HepG2 (cell line): ENCODE measurements at regions not wholly inside any gene's neighbourhood (a gene's known extent, or its start where the extent isn't known, plus 50 kb on each side); places are given as distances from the start of the nearest gene placed in this dataset.

Experiments used
- ATAC-seq: fragments of 200-7000 bp; cut with Tn5 transposase; 3 replicates; pipeline ENCODE4 v1.9.1; 2020; ENCODE audit warnings: mild to moderate bottlenecking, moderate library complexity
- BruUV-seq: library from RNA; stranded (reverse); fragments of 400-500 nt; replicated peaks from 2 replicates; lab custom pipeline; 2021; lab: Mats Ljungman, UMichigan
- CTCF ChIA-PET: fragments of 300-600 bp; formaldehyde crosslinking; extraction: SDS; loops from one replicate; lab custom pipeline; 2021; ENCODE audit warnings: low total read pairs, inconsistent platforms, low intra/inter-chr PET ratio; lab: Yijun Ruan, JAX
- POLR2A ChIA-PET: fragments of 350-600 bp; sonication (Branson Sonifier 250); formaldehyde crosslinking; loops from one replicate; lab custom pipeline; 2020; ENCODE audit warnings: antibody characterized with exemption, inconsistent platforms; lab: Yijun Ruan, JAX
- DNase-seq: peaks from one replicate; pipeline ENCODE4 v3.0.0-alpha.2; 2015; ENCODE audit warnings: low spot score
- FAIRE-seq: peaks from 3 replicates; lab custom pipeline; 2011; peaks lifted over from hg19 to GRCh38; lab: Jason Lieb, UNC
- H2AFZ ChIP-seq: one replicate; pipeline ENCODE4 v1.6.1; 2011; ENCODE audit warnings: low read length, inconsistent platforms
- H3K27ac ChIP-seq: fragments of 300-600 bp; 3 replicates; pipeline ENCODE4 v1.8.0; 2011; ENCODE audit warnings: mixed run types, mild to moderate bottlenecking, mixed read lengths, low read length, inconsistent platforms; ENCODE audit not compliant: insufficient read depth; ENCODE audit errors: extremely low read length
- H3K27me3 ChIP-seq, 2 experiments: fragments of 200-600 bp in 1 of 2; 2 replicates in 1 of 2; 3 replicates in 1 of 2; pipeline versions ENCODE4 v1.6.0 to v1.8.0; 2011; ENCODE audit warnings: low read length in 2 of 2, mild to moderate bottlenecking in 2 of 2, moderate library complexity in 2 of 2, inconsistent platforms in 1 of 2; ENCODE audit not compliant: insufficient read depth in 2 of 2, control insufficient read depth in 1 of 2
- H3K36me3 ChIP-seq, 2 experiments: fragments of 200-600 bp in 1 of 2; replicated peaks in 1 of 2; 2 replicates in 1 of 2; 3 replicates in 1 of 2; pipeline versions ENCODE4 v1.5.1 to v1.8.0; 2011; ENCODE audit warnings: low read length in 2 of 2, inconsistent platforms in 1 of 2; ENCODE audit not compliant: insufficient read depth in 2 of 2, control insufficient read depth in 1 of 2
- H3K4me1 ChIP-seq: 2 replicates; pipeline ENCODE4 v1.5.1; 2012; ENCODE audit warnings: low read length, inconsistent platforms; ENCODE audit not compliant: insufficient read depth
- H3K4me2 ChIP-seq: 2 replicates; pipeline ENCODE4 v1.6.0; 2011; ENCODE audit warnings: low read depth, low read length, inconsistent platforms
- H3K4me3 ChIP-seq, 3 experiments: fragments of 200-600 bp in 1 of 3; sonication (generic), shearing (Covaris generic) in 1 of 3; replicated peaks in 1 of 3; 2 replicates each; pipeline ENCODE4 v1.5.1; 2011 to 2016; ENCODE audit warnings: low read length in 3 of 3, inconsistent platforms in 2 of 3, low read depth in 2 of 3, mild to moderate bottlenecking in 2 of 3, control low read depth in 1 of 3, mixed read lengths in 1 of 3; ENCODE audit not compliant: insufficient read depth in 1 of 3
- H3K79me2 ChIP-seq: one replicate; pipeline ENCODE4 v1.6.1; 2011; ENCODE audit warnings: low read length, inconsistent platforms; ENCODE audit not compliant: insufficient read depth
- H3K9ac ChIP-seq: 2 replicates; pipeline ENCODE4 v1.6.0; 2011; ENCODE audit warnings: mild to moderate bottlenecking, low read depth, low read length, inconsistent platforms; ENCODE audit not compliant: insufficient read depth
- H3K9me3 ChIP-seq: 2 replicates; pipeline ENCODE4 v1.5.1; 2012; ENCODE audit warnings: mild to moderate bottlenecking, low read length
- H4K20me1 ChIP-seq: 2 replicates; pipeline ENCODE4 v1.6.0; 2011; ENCODE audit warnings: inconsistent platforms, mild to moderate bottlenecking, low read length, moderate library complexity; ENCODE audit not compliant: insufficient read depth
- CEBPB ChIP-seq: IDR thresholded peaks from 2 replicates; pipeline ENCODE4 v1.6.1; 2011; ENCODE audit warnings: low read depth, low read length, improper control_type of control experiment, borderline replicate concordance
- FLYWCH1 ChIP-seq: sonication (generic); formaldehyde crosslinking; IDR thresholded peaks from 2 replicates; pipeline ENCODE4 v1.8.1; 2023; ENCODE audit warnings: mild to moderate bottlenecking, missing genetic modification reagents
- KLF13 ChIP-seq: sonication (generic); formaldehyde crosslinking; IDR thresholded peaks from 2 replicates; pipeline ENCODE4 v1.4.0; 2020; ENCODE audit warnings: mild to moderate bottlenecking, missing genetic modification reagents
- NFE2L1 ChIP-seq: sonication (generic); formaldehyde crosslinking; IDR thresholded peaks from 2 replicates; pipeline ENCODE4 v1.4.0; 2020; ENCODE audit warnings: missing genetic modification reagents, mild to moderate bottlenecking, borderline replicate concordance
- PCBP1 ChIP-seq: fragments of 200-400 bp; formaldehyde crosslinking; IDR thresholded peaks from 2 replicates; pipeline ENCODE4 v1.6.1; 2017; ENCODE audit warnings: mild to moderate bottlenecking, low read depth, low read length, borderline replicate concordance
- PHF8 ChIP-seq: sonication (generic); formaldehyde crosslinking; IDR thresholded peaks from 2 replicates; pipeline ENCODE4 v1.5.0; 2020; ENCODE audit warnings: missing genetic modification reagents
- PRPF4 ChIP-seq: fragments of 200-400 bp; formaldehyde crosslinking; IDR thresholded peaks from 2 replicates; pipeline ENCODE4 v1.6.1; 2016; ENCODE audit warnings: low read length, low read depth; ENCODE audit not compliant: poor library complexity, severe bottlenecking
- RXRB ChIP-seq: IDR thresholded peaks from 2 replicates; pipeline ENCODE4 v1.6.1; 2016; ENCODE audit warnings: borderline replicate concordance, missing genetic modification reagents, missing compliant biosample characterization
- SMYD3 ChIP-seq: sonication (generic); formaldehyde crosslinking; IDR thresholded peaks from 2 replicates; pipeline ENCODE4 v1.8.1; 2023; ENCODE audit warnings: mild to moderate bottlenecking, missing genetic modification reagents
- SOX5 ChIP-seq: IDR thresholded peaks from 2 replicates; pipeline ENCODE4 v1.6.1; 2016; ENCODE audit warnings: borderline replicate concordance
- ZNF136 ChIP-seq: sonication (generic); formaldehyde crosslinking; IDR thresholded peaks from 2 replicates; pipeline ENCODE4 v1.8.1; 2022; ENCODE audit warnings: low read depth, mild to moderate bottlenecking, moderate library complexity, missing genetic modification reagents
- ZNF138 ChIP-seq: sonication (generic); formaldehyde crosslinking; IDR thresholded peaks from 2 replicates; pipeline ENCODE4 v1.5.0; 2020; ENCODE audit warnings: mild to moderate bottlenecking, low read depth, missing genetic modification reagents
- ZNF180 ChIP-seq: sonication (generic); formaldehyde crosslinking; IDR thresholded peaks from 2 replicates; pipeline ENCODE4 v1.4.0; 2020; ENCODE audit warnings: low read depth, missing genetic modification reagents, borderline replicate concordance
- ZNF205 ChIP-seq: IDR thresholded peaks from 2 replicates; pipeline ENCODE4 v1.6.1; 2018; ENCODE audit warnings: missing biosample characterization, missing genetic modification reagents
- ZNF280D ChIP-seq: sonication (generic); formaldehyde crosslinking; IDR thresholded peaks from 2 replicates; pipeline ENCODE4 v1.5.1; 2020; ENCODE audit warnings: mild to moderate bottlenecking, missing genetic modification reagents
- WGBS: methylation state at CpG from one replicate; pipeline ENCODE4 v1.1.6; 2017; ENCODE audit warnings: low lambda C conversion rate; 5-methylcytosine and 5-hydroxymethylcytosine counted together
- in situ Hi-C: cut with HindIII; loops from 2 replicates; pipeline ENCODE4 v1.10.0; 2017; ENCODE audit warnings: low pct_unique_long_range_greater_than_20kb; ENCODE audit not compliant: extremely low pct_ligation_motif_present
- intact Hi-C: fragments of 100-400 bp; cut with micrococcal nuclease; formaldehyde crosslinking; loops from one replicate; pipeline ENCODE4 v1.10.0; 2022; ENCODE audit not compliant: unreplicated experiment
- TF ChIP-seq, protein P1 (sequence below): sonication (generic); formaldehyde crosslinking; IDR thresholded peaks from 2 replicates; pipeline ENCODE4 v1.4.0; 2020; ENCODE audit warnings: mild to moderate bottlenecking, missing genetic modification reagents
- TF ChIP-seq, protein P2 (sequence below): IDR thresholded peaks from 2 replicates; pipeline ENCODE4 v1.6.1; 2012; ENCODE audit warnings: low read depth, low read length, improper control_type of control experiment
- TF ChIP-seq, protein P3 (sequence below): sonication (generic); formaldehyde crosslinking; conservative IDR thresholded peaks from 2 replicates; pipeline ENCODE4 v1.4.0; 2020; ENCODE audit warnings: missing genetic modification reagents

- Histone ChIP-seq H2AFZ (no peak overlapping the region), H3K36me3 (no peaks in the 10 kb centered on the region), H3K4me1 (no peaks in the 10 kb centered on the region), H3K79me2 (no peaks in the 10 kb centered on the region), H4K20me1 (no peaks in the 10 kb centered on the region), H3K4me3 (no peak overlapping the region), H3K9me3 (no peaks in the 10 kb centered on the region), H3K4me2 (no peak overlapping the region), H3K9ac (no peak overlapping the region), H3K27ac (no peak overlapping the region), H3K27me3 (peaks cover 0 to 5% of the 10 kb centered on the region in 2 experiments; a peak in 1 of 5 replicates)
- intact Hi-C loops: no loop called here
- TF ChIP-seq SMYD3 (CRISPR knock-in tag) (no peak), ZNF280D (CRISPR knock-in tag) (no peak), RXRB (CRISPR knock-in tag) (no peak), SOX5 (CRISPR knock-in tag) (no peak), CEBPB (no peak), ZNF180 (no peak), PCBP1 (no peak), ZNF136 (CRISPR knock-in tag) (no peak), ZNF205 (CRISPR knock-in tag) (no peak), PHF8 (CRISPR knock-in tag) (no peak), PRPF4 (no peak), NFE2L1 (CRISPR knock-in tag) (no peak), FLYWCH1 (CRISPR knock-in tag) (no peak), KLF13 (CRISPR knock-in tag) (no peak), ZNF138 (no peak)
- TF ChIP-seq, protein P1, sequence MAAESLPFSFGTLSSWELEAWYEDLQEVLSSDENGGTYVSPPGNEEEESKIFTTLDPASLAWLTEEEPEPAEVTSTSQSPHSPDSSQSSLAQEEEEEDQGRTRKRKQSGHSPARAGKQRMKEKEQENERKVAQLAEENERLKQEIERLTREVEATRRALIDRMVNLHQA (CRISPR knock-in tag): no peak
- TF ChIP-seq, protein P2, sequence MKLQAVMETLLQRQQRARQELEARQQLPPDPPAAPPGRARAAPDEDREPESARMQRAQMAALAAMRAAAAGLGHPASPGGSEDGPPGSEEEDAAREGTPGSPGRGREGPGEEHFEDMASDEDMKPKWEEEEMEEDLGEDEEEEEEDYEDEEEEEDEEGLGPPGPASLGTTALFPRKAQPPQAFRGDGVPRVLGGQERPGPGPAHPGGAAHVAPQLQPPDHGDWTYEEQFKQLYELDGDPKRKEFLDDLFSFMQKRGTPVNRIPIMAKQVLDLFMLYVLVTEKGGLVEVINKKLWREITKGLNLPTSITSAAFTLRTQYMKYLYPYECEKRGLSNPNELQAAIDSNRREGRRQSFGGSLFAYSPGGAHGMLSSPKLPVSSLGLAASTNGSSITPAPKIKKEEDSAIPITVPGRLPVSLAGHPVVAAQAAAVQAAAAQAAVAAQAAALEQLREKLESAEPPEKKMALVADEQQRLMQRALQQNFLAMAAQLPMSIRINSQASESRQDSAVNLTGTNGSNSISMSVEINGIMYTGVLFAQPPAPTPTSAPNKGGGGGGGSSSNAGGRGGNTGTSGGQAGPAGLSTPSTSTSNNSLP: no peak
- TF ChIP-seq, protein P3, sequence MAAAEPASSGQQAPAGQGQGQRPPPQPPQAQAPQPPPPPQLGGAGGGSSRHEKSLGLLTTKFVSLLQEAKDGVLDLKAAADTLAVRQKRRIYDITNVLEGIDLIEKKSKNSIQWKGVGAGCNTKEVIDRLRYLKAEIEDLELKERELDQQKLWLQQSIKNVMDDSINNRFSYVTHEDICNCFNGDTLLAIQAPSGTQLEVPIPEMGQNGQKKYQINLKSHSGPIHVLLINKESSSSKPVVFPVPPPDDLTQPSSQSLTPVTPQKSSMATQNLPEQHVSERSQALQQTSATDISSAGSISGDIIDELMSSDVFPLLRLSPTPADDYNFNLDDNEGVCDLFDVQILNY (CRISPR knock-in tag): no peak
- no TSS peak for BruUV-seq
- DNase-seq (no peak), ATAC-seq (no peak), FAIRE-seq (no peak)
- ChIA-PET POLR2A (no interaction called here), CTCF (no interaction called here)
- WGBS: 0% methylated on average over 5 of the region's 5 CpGs
- in situ Hi-C loops: no loop called here
Observed at GRCh38 chr10:120085096-120085796, 192.7 kb downstream of the SEC23IP start.
